ENCODE measurements at regions not wholly inside any gene's neighbourhood (a gene's known extent, or its start where the extent isn't known, plus 50 kb on each side); places are given as distances from the start of the nearest gene placed in this dataset.

GRCh38 chr11:22465620-22466019, 127.4 kb downstream of the SLC17A6 start:
- Histone ChIP-seq H3K9me3 (no peaks in the 10 kb centered on the region), H3K27me3 (ENCODE audit: insufficient read depth) (no peaks in the 10 kb centered on the region), H3K4me1 (ENCODE audit: control insufficient read depth in 1 of 2, insufficient read depth in 2 of 2, low read depth in 1 of 2, low read length in 1 of 2) (no peaks in the 10 kb centered on the region), H3K79me2 (ENCODE audit: insufficient read depth) (no peaks in the 10 kb centered on the region), H3K36me3 (replicated peaks in 1 of 2; ENCODE audit: control insufficient read depth in 1 of 2, insufficient read depth in 2 of 2, low read length in 1 of 2) (no peaks in the 10 kb centered on the region), H3K9me2 (no peaks in the 10 kb centered on the region), H3K27ac (ENCODE audit: low read depth in 2 of 2, low read length in 1 of 2) (no peak overlapping the region), H3K4me2 (no peak overlapping the region), H2AFZ (ENCODE audit: low read depth) (no peak overlapping the region), H4K20me1 (ENCODE audit: insufficient read depth) (no peaks in the 10 kb centered on the region), H3K4me3 (ENCODE audit: low read depth in 2 of 2, low read length in 1 of 2) (no peak overlapping the region), H3F3A (replicated peaks; ENCODE audit: insufficient read depth) (no peaks in the 10 kb centered on the region), H3K9ac (no peak overlapping the region)
- ChIA-PET CTCF (no interaction called here), POLR2A (no interaction called here)
- 44% methylated on average over 1 of the region's 1 CpG for WGBS (ENCODE audit: low lambda C conversion rate)
- TF ChIP-seq CTCF (IDR thresholded peaks at IDR 0.05) (no peak), JUND (IDR thresholded peaks at IDR 0.05) (no peak), GATA2 (CRISPR knock-in tag; IDR thresholded peaks at IDR 0.05) (no peak), MAX (IDR thresholded peaks at IDR 0.05; ENCODE audit: low read depth) (no peak), RFX5 (IDR thresholded peaks at IDR 0.05; ENCODE audit: low read length) (no peak), GABPA (IDR thresholded peaks at IDR 0.05; ENCODE audit: low read depth) (no peak), SMC3 (IDR thresholded peaks at IDR 0.05; ENCODE audit: low read depth, low read length) (no peak), FOXJ3 (CRISPR knock-in tag; IDR thresholded peaks at IDR 0.05) (no peak), TEAD4 (IDR thresholded peaks at IDR 0.05; ENCODE audit: borderline replicate concordance, insufficient read depth) (no peak), TCF12 (IDR thresholded peaks at IDR 0.05) (no peak), RAD21 (IDR thresholded peaks at IDR 0.05; ENCODE audit: low read length) (no peak)
- DNase-seq, result no peak

- Histone ChIP-seq H3K4me1 (ENCODE audit: control insufficient read depth in 1 of 2, insufficient read depth in 2 of 2, low read depth in 1 of 2, low read length in 1 of 2) (no peaks in the 10 kb centered on the region; a peak in 1 of 4 replicates), H3F3A (replicated peaks; ENCODE audit: insufficient read depth) (no peaks in the 10 kb centered on the region), H3K4me2 (no peak overlapping the region), H3K9me2 (no peaks in the 10 kb centered on the region), H3K9me3 (no peaks in the 10 kb centered on the region), H4K20me1 (ENCODE audit: insufficient read depth) (no peaks in the 10 kb centered on the region), H3K9ac (no peak overlapping the region), H3K36me3 (replicated peaks in 1 of 2; ENCODE audit: control insufficient read depth in 1 of 2, insufficient read depth in 2 of 2, low read length in 1 of 2) (no peaks in the 10 kb centered on the region), H2AFZ (ENCODE audit: low read depth) (no peak overlapping the region), H3K27me3 (ENCODE audit: insufficient read depth) (no peaks in the 10 kb centered on the region), H3K4me3 (ENCODE audit: low read depth in 2 of 2, low read length in 1 of 2) (no peak overlapping the region), H3K79me2 (ENCODE audit: insufficient read depth) (no peaks in the 10 kb centered on the region), H3K27ac (ENCODE audit: low read depth in 2 of 2, low read length in 1 of 2) (no peak overlapping the region)
- ChIA-PET CTCF (no interaction called here), POLR2A (no interaction called here)
- no peak for DNase-seq
- 67% methylated on average over 2 of the region's 2 CpGs for WGBS (ENCODE audit: low lambda C conversion rate)
- TF ChIP-seq GABPA (IDR thresholded peaks at IDR 0.05; ENCODE audit: low read depth) (no peak), RCOR1 (IDR thresholded peaks at IDR 0.05; ENCODE audit: low read length) (no peak), POLR2AphosphoS5 (IDR thresholded peaks at IDR 0.05; ENCODE audit: low read depth, low read length) (no peak), USF1 (IDR thresholded peaks at IDR 0.05; ENCODE audit: borderline replicate concordance, low read depth) (no peak), RXRA (IDR thresholded peaks at IDR 0.05; ENCODE audit: borderline replicate concordance, low read depth) (no peak), IRF3 (IDR thresholded peaks at IDR 0.05; ENCODE audit: low read depth, low read length) (no peak), EZH2phosphoT487 (IDR thresholded peaks at IDR 0.05; ENCODE audit: borderline replicate concordance, low read depth) (no peak), FOXM1 (IDR thresholded peaks at IDR 0.05; ENCODE audit: low read depth) (no peak), MEF2A (IDR thresholded peaks at IDR 0.05; ENCODE audit: borderline replicate concordance, low read depth) (no peak), CHD2 (IDR thresholded peaks at IDR 0.05; ENCODE audit: low read length, partially characterized antibody) (no peak), ZBTB33 (IDR thresholded peaks at IDR 0.05; ENCODE audit: borderline replicate concordance, low read depth) (no peak), YY1 (IDR thresholded peaks at IDR 0.05; ENCODE audit: low read depth) (no peak), CTCF (IDR thresholded peaks at IDR 0.05) (no peak), NRF1 (IDR thresholded peaks at IDR 0.05; ENCODE audit: low read depth, low read length) (no peak)
These were observed 123.4 kb downstream of the SLC17A6 start for GRCh38 chr11:22461626-22462025.

Data from SK-N-SH (cell line).